C1 segment of cervical spinal cord (tissue), 14 donors: ENCODE measurements at regions not wholly inside any gene's neighbourhood (a gene's known extent, or its start where the extent isn't known, plus 50 kb on each side); places are given as distances from the start of the nearest gene placed in this dataset.

Source experiments
- DNase-seq, 14 donors: peaks; one replicate each; lab custom pipeline; 2025; lab: John Stamatoyannopoulos, UW

DNA sequence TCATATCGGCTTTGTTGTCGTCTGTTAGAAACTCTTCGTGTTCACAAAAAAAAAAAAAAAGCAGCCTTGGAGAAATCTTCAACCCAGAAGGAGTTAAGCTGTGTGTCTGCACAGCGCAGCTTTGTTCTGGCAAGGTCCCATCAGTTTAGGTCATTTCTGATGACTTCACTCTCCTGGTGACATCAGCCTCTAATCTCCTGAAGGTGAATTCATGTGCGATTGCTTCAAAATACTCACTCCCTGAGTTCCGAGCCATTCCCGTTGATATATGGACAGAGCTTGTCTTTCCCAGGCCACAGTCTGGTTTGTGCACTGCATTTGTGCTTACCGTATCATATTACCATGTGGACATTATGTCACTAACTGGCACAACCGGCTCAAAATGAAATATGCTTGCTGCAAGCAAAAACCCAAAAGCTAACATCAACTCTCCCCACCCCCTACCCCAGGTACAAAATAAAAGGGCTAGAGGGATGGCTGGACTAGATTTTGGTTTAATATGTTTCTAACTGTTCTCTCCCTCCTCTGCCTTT, 342.4 kb downstream of the KCNRG start:
- DNase-seq = peak in 5 of 14 donors; percentile 8 to 80 (median 13)

DNA sequence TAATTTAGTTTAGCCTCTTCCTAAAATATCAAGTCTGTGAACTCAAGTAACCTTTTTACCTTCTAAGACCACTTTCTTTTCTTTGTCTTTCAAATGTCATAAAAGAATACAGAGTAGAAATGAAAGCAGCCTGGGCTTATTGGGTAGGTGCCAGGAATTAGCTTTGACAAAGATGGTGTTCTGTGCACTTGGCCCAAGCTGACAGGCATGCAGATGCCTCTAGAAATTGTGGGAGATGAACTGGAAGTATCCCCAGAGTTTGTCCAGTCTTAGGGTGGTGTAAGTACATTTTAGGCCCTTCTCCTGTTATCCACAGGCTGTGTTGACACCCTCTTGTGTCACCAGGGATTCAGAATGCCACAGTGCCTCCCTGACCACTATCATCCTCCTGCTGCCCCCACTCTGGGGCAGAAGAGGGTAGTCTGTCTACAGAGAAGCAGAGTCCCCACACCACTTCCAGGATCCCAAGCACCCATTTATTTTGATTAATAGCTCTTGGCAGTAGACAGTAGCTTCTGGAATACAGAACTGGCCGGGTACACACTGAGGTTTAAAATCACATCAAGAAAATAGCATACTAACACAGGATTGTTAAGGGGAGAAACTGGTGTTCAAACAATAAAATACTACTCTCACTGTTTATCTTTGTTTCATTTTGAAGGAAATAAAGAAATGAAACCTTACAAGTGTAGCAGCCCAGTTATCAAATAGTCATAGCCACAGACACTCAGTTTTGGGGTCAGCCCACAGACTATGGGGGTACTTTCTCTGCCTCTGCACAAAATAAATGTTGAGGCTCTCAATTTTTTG, 343.2 kb downstream of the KCNRG start:
- peak in 5 of 14 donors; percentile 11 to 64 (median 24) for DNase-seq

DNA sequence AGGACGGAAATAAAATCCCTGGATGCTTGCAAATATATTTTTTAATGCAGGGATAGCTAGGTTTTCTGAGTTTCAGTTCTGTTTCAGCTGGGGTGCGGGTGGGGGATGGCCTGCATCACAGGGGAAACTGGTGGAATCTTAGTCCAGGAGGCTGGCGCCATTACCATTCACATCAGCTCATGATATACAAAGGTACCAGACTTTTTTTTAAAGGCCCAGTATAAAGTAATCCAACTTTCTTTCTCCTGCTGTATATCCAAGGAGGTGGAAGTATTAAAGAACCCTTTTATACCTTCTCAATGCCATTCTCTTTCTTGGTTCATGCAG, 343.8 kb downstream of the KCNRG start:
- peak in 1 of 14 donors; percentile 13 for DNase-seq

DNA sequence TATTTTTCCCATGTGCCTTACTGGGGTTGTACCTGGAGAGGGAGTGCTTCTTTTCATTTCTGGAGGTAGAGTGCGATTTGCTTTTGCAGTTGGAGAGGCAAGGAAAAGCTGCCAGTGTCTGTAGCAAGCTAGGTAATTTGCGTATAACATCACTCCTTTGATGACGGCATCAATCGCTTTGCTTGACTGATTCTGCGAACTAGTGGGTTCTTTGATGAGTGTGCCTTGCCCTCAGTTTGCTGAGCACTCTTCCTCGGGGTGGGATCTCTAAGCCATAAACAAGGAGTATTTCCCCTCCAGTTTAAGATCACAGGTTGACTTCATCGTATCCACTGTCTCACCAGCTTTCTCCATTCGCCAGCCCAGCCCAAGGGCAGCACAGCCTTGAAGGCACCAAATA, 344.5 kb downstream of the KCNRG start:
- no peak for DNase-seq

DNA sequence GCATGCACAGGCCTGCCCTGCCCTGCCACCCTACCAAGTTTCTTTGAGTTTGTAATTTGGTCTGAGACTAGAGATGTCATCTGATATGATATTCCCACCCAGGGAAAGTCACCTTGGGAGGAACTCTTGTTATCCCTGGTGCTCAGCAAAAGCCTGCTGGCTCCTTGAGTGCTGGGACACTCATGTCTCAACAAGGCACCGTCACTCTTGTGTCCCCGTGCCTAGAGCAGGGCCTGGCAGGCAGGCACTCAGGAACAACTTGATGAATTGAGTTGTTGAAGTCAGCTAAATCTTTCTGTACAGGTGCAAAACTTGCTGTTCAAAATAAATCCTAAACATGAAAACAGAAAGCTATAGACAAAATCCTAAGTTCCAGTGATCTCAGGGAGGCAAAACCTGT, 345.4 kb downstream of the KCNRG start:
- no peak for DNase-seq

DNA sequence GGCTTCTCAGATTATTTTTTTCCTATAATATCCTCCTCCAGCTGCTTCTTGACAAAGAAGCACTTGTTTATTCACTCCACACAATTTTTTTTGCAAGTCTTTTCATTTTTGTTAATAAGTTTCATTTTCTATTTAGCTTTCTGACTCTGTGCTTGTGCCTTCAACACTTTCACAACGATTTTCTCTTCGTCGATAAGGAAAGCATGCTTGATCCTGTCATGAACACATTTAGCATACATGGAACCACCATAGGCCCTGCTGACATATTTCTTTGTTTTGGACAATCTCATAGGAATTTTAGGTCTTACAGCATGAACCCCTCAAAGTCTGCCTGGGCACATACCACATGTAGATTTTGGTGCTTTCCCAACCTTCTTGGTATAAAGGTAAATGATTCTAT, 346.0 kb downstream of the KCNRG start:
- no peak for DNase-seq

DNA sequence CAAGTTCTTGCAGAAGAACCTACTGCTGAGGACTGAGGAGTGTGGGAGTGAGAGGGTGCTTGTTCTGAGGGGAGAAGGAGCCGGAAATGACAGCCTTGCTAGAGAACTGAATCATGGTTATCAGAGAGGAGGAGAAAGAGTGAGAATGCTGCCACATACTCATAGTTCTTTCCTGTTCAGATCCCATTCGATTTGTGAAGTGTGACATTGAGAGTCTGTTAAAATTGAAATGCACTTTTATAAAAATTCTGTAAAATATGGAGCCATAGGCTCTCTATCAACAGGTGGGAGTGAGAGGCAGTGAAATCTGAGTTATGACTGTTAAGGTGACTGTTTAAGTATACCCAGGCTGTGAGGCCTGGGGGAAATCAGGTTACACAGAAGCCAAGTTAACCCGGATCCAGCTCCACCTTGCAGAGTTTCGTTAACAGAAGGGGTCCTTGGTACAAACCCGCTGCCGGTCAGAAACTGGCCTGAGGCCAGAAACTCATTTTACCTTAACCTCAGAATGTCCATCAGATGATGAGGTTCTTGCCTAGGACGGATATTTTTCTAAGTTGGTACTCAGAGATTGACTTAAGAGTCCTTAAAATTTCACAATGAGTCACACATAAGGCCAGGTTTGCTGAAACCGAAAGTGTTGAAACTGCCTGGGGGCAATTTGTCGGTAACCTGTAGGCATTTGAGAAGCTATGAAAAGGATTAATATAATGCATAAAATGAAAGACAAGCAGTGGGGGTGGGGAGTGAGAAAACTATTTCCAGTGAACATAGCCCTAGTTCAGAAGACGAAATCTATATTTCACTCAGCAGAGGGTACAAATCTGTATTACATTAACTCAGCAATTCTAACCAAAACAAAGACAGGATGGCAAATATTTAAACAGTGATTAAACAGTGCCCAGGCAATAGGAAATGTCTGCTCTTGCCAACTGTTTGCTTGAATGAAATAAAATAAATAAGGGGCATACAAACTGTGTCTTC, 350.5 kb downstream of the KCNRG start:
- no peak for DNase-seq

DNA sequence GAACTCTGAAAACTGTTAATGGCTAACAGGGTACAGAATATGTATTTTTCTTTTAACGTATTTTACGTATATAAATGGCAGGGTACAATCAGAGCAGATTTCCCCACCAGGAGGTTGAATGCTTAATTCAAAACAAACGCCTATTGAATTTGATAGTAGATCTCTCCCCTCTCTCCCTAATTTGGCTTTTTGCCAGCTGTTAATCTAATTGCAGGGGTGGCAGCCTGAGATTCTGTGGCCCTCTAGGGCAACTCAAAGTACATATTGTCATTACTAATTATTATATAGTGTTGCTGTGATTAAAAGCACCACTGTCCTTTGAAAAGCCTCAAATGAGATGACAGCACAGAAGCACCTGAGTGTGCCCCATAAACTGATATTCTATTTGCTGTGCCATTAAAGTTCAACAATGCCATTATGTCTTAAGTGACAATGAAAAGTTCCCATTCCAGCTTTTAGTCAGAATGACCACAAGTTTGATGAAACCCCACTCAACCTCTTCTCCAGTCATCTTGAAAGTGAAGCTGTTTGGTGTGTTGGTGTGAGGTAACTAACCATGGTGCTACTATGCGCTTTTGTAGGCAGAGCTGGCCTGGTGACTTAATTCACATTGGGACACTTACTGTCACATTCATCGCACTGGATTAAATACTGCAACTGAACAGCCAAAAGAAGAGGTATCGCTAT, 351.4 kb downstream of the KCNRG start:
- no peak for DNase-seq

DNA sequence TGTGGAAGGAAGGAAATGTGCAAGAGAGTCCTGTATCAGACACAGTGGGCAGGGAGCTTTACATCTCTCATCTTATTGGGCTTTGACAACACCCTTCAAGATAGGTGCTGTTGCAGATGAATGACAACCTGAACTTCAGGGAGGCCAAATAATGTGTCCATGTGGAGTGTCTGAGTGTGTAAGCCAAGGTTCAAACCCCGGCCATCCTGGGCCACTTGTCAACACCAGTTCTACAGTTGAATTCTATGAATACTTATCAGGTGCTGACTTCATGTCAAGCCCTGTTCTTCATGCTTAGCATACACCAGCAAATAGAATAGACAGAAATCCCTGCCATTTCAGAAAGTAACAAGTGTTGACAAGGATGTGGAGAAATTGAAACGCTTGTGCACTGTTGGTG, 354.4 kb downstream of the KCNRG start:
- DNase-seq = no peak

DNA sequence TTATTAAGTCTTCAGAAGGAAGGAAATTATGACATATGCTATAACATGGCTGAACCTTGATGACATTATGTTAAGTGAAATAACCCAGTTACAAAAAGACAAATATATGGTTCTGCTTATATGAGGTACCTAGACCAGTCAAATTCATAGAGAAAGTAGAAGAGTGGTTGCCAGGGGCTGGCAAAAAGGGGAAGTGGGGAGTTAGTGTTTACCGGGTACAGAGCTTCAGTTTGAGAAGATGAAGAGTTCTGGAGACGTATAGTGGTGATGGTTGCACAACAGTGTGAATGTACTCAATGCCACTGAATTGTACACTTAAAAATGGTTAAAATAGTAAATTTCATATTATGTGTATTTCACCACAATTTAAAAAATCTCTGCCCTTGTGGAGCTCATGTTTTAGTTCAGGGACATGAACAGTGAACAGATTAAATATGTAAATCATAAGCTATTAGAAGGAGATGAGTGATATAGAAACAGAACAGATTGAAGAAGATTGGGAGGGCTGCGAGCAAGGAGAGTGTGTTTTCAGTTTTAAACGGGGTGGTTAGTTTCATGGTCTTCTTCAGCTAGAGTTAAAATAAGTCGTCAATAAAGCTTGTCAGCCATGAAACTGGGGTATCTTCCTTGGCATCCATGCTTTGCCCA, 355.2 kb downstream of the KCNRG start:
- no peak for DNase-seq

DNA sequence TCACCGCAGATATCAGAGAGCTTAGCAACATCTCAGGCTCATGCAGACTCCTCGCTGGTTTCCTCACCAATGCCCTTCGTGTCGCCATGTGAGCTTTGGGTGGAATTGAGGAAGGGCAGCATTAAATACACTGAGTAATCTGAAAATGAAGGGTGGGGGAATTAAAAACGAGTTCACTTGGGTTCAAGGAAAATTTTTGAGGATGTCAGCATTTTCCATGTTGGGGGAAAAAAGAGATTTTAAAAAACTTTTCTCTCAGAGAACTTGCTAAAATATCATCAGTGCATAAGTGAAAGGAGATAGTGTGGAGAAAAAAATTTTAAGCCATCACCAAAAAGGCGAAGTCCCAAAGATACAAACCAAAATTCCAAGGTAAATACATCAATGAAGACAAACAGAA, 359.3 kb downstream of the KCNRG start:
- DNase-seq = no peak

DNA sequence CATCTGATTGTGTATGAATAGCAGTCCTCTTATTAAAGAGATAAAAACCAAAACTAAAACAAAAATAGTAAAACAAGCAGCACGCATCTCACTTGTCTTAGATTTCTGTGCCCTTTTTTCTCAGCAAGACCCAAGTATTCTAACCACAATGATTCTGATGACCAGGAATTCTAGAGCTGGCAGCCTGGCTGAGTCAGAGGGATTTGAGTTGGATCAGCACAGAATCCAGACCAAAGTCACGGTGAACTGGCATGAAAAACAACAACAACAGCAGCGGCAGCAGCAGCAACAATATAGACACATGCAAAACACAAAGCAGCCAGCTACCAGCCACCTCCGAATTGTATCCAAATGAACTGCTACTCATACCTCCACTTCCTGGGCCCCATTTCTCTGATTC, 360.5 kb downstream of the KCNRG start:
- DNase-seq = no peak

DNA sequence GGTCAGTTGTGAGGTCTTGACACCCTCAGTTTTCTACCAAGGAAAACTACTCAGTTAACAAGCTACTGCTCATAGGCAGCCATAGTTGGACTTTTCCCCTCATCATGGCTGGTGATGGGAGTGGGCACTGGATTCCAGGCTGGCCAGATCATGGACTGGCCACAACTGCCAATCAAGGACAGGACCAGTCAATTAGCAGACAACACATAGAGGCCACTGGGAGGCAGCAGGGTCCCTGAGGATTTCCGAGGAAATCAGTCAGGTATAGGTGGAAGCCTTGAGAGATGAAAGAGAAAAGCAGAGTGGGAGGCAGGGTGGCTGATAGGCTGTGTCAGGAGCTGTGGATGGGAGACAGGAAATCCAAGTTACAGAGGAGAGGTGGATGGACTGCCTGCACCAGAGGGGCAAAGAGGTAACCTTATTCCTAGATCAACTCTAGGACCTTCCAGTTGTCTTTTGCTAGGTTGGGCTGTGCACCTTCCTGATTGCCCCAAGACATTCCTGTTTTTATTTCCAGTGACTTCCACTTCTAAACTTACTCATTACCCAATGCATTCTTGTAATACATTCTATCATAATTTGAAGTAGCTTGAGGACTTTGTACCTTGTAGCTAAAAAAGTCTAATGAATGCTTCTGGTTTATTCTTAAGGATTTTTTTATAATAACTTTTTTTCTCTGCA, 361.8 kb downstream of the KCNRG start:
- peak in 1 of 14 donors; percentile 7 for DNase-seq

DNA sequence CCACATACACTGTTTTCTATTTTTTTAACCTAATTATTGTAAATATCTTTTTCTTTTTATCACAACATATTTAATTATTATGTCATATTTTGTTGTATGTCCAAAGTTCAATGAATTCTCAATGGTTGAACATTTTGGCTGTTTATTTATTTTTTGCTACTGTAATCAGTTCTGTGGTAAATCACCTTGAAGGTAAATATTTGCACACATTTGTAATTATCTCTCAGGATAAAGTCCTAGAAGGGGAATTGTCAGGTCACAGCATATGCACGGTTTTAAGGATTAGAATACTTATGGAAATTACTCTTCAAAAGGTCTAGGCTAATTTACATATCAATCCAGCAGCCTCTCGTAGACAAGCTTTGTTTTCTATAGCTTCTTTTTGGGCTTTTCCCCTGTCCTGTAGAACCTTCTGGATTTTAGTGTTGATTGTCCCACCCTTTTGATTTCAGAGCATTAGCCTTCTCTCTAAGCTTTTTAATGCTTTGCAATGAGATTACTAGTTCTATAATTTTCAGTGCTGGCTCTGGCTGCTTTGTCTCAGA, 362.6 kb downstream of the KCNRG start:
- DNase-seq = no peak

DNA sequence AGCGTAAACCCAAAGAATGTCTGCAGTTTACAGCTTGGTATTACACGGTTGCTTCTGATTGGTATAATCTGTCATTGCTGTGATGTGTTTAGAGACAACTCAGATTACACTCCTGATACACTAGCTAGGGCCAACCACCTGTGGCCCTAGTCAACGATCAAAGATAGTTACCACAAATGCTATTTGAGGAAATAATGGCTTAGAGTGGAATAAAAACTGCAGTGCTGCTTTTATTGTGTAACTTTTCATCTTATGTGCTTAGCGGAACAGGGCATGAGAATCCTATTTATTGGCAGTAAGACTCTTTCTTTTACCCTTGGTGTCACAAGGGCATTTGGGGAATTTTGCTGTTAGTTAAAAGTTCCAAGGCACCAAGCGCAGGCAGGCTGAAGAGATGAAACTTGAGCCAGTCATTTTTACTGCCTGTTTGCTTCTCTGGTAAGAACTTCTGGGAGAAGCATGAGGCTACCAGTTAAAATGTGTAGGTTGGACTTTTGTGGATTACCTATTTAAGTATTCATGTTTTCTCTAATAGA, 363.3 kb downstream of the KCNRG start:
- no peak for DNase-seq

DNA sequence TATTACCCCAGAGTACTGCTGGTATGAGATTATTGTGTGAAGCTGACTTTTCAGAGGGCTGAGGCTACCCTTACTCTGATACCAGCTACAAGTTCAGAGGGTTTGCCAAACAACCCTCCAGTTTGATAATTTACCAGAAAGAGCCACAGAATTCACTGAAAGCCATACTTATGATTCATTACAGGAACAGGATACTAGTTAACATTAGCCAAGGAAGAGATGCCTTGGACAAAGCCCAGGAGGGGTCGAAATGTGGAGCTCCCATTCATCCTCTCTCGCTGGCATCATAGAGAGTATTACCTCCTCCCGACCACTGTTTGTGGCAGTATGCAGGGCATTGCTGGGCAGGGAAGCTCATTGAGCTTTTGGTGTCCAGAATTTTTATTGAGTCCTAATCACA, 364.3 kb downstream of the KCNRG start:
- DNase-seq = no peak

DNA sequence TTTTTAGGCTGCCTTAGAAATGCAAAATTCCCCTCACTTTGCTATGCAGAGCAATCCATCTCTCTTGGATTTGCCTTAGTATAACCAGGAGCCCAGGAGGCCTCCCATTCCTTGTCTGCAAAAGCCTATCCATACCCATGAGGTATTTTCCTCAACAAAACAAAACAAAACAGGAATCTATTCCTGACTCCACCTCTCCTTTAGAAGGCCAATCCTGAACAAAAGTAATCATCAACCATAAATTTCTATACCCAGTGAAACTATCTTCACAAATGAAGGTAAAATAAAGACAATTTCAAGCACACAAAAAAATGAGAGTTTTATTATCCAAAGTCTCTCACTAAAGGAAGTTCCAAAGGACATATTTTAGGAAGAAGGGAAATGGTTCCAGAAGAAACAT, 365.7 kb downstream of the KCNRG start:
- DNase-seq = no peak

DNA sequence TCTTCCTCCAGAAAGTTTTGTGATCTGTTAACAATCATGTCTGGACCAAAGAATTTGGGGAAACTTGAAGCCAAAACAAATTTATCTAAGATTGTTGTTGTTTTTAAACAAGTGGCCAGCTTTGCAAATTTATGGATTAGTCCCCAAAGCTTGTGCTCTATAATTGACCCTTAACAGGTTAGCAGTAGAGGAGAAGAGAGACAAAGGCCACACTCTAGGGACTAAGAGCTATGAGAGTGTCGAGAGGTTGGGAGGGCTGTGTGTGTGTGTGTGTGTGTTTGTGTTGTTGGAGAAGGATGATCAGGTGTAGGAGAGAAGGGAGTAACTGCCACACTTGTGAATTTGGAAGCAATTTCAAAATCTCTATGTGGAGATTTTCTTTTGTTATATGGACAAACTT, 367.3 kb downstream of the KCNRG start:
- DNase-seq = no peak

DNA sequence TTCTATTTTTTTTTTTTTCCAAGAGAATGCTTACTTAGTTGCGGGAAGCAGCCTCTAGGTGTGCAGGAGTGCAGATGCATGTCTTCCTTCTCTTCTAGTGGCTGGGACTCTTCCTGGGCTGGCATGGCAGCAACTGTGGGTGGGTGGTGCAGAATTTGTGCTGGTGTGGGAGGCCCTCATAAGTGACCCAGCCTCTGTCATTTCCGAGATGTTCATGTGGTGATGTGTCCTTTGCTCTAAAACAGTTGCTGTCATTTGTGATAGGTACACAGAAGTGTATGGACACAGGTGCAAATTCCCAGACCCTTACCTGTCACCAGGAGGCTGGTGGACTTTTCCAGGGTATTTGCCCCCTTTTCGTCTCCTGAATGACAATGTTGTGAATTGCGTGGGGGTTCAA, 367.7 kb downstream of the KCNRG start:
- no peak for DNase-seq

DNA sequence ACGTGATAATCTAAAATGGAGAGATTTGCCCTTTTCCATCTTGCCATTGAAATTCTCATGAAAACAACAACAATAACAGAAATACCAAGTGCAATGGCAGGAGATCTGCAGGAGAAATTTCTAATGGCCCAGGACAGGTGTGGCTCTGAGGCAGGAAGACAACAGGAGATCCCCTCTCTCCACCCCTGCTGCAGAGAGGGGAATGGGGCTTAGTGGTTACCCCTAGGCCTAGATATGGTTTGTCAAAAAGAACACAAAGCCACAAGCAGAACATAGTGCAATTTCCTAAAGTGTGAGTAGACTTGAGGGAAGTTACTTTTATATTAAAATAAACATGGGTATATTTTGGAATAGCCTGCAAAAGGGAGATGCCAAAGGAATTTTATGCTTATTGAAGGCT, 369.5 kb downstream of the KCNRG start:
- no peak for DNase-seq
